Skeletal muscle tissue (tissue), 1 donor: ENCODE measurements at regions not wholly inside any gene's neighbourhood (a gene's known extent, or its start where the extent isn't known, plus 50 kb on each side); places are given as distances from the start of the nearest gene placed in this dataset. TPM values are rescaled to one million over a fixed set of nuclear protein-coding genes. Genes with fewer than 3 reads are reported as not detected.

Experiments
- small RNA-seq: library from RNA; depleted of rRNA; stranded (forward); fragments of <200 nt; gene quantifications from one replicate; pipeline ENCODE3, GENCODE V24; 2014

Small RNAs in the stretch of these regions (small RNA-seq; reads per million reads assigned to genes)
- not detected for gene AC009229.3
- not detected for gene RNU6-951P
